Gastrocnemius medialis (tissue), 4 donors: ENCODE measurements at regions not wholly inside any gene's neighbourhood (a gene's known extent, or its start where the extent isn't known, plus 50 kb on each side); places are given as distances from the start of the nearest gene placed in this dataset.
"Not testable (repeated sequence)": the region's sequence is repeated elsewhere in the genome, so short reads cannot be mapped to it uniquely, and the experiment has no call there.

Source experiments
- ATAC-seq, 2 donors: fragments of 150-250 bp; one replicate each; pipeline ENCODE4 v1.9.1; 2016
- DNase-seq, 2 donors: peaks; one replicate each; pipeline ENCODE4 v3.0.0-alpha.2; 2019
- H3K27ac ChIP-seq, 4 donors: fragments of 200-600 bp; sonication (generic); 1 replicate in 1 of 4; 2 replicates in 3 of 4; pipeline ENCODE4 v1.5.1; 2016 to 2018; ENCODE audit warnings: mild to moderate bottlenecking in 2 of 4, moderate library complexity in 1 of 4
- H3K27me3 ChIP-seq, 3 donors: fragments of 200-600 bp; sonication (generic) in 2 of 3; 1 replicate in 1 of 3; 2 replicates in 2 of 3; pipeline versions ENCODE4 v1.5.1 to v1.6.0; 2016 to 2019; ENCODE audit warnings: mild to moderate bottlenecking in 1 of 3, moderate library complexity in 1 of 3
- H3K36me3 ChIP-seq, 2 donors: fragments of 200-600 bp; sonication (generic) in 1 of 2; one replicate each; pipeline ENCODE4 v1.5.1; 2017 to 2018
- H3K4me1 ChIP-seq, 2 donors: fragments of 200-600 bp; sonication (generic) in 1 of 2; one replicate each; pipeline ENCODE4 v1.5.1; 2016 to 2017; ENCODE audit warnings: mild to moderate bottlenecking in 2 of 2
- H3K4me3 ChIP-seq, 4 donors: fragments of 200-600 bp; sonication (generic) in 3 of 4; 1 replicate in 1 of 4; 2 replicates in 3 of 4; pipeline ENCODE4 v1.5.1; 2016 to 2019; ENCODE audit warnings: mild to moderate bottlenecking in 2 of 4
- H3K9me3 ChIP-seq, 3 donors: fragments of 200-600 bp; sonication (generic) in 2 of 3; 1 replicate in 1 of 3; 2 replicates in 2 of 3; pipeline ENCODE4 v1.5.1; 2016 to 2019
- POLR2A ChIP-seq, 2 donors: fragments of 450-650 bp; IDR thresholded peaks; one replicate each; pipeline ENCODE4 v1.6.1; 2017; ENCODE audit warnings: antibody characterized with exemption in 2 of 2, mild to moderate bottlenecking in 2 of 2, moderate library complexity in 2 of 2
- in situ Hi-C, 4 donors: fragments of 200-750 bp; cut with MboI; loops; one replicate each; pipeline versions ENCODE4 v1.15.0 to v1.8.0; 2017; ENCODE audit warnings: low sequenced_read_pairs in 4 of 4
- intact Hi-C: fragments of 100-400 bp; cut with DNase I; formaldehyde crosslinking; loops from one replicate; pipeline ENCODE4 v1.15.1; 2023; ENCODE audit warnings: low total_unique reads
- TF ChIP-seq, protein P1 (sequence below), 5 experiments: fragments of 450-650 bp in 3 of 5; fragments of 200-600 bp in 2 of 5; sonication (generic) in 2 of 5; IDR thresholded peaks in 4 of 5; conservative IDR thresholded peaks in 1 of 5; 1 replicate in 4 of 5; 2 replicates in 1 of 5; pipeline ENCODE4 v1.5.1; 2016 to 2019; ENCODE audit warnings: antibody characterized with exemption in 5 of 5, mild to moderate bottlenecking in 3 of 5, moderate library complexity in 3 of 5

GRCh38 chr6:67102743-67103142, 1395.7 kb upstream of the EYS start:
- H3K4me3 ChIP-seq: no peak overlapping the region
- no peaks in the 10 kb centered on the region for H3K27me3 ChIP-seq
- H3K9me3 ChIP-seq: no peaks in the 10 kb centered on the region
- in situ Hi-C loops: no loop called here
- no peaks in the 10 kb centered on the region for H3K36me3 ChIP-seq
- DNase-seq (no peak), ATAC-seq (no peak)
- no peak for TF ChIP-seq POLR2A (IDR thresholded peaks at IDR 0.05)
- TF ChIP-seq, protein P1, sequence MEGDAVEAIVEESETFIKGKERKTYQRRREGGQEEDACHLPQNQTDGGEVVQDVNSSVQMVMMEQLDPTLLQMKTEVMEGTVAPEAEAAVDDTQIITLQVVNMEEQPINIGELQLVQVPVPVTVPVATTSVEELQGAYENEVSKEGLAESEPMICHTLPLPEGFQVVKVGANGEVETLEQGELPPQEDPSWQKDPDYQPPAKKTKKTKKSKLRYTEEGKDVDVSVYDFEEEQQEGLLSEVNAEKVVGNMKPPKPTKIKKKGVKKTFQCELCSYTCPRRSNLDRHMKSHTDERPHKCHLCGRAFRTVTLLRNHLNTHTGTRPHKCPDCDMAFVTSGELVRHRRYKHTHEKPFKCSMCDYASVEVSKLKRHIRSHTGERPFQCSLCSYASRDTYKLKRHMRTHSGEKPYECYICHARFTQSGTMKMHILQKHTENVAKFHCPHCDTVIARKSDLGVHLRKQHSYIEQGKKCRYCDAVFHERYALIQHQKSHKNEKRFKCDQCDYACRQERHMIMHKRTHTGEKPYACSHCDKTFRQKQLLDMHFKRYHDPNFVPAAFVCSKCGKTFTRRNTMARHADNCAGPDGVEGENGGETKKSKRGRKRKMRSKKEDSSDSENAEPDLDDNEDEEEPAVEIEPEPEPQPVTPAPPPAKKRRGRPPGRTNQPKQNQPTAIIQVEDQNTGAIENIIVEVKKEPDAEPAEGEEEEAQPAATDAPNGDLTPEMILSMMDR (IDR thresholded peaks at IDR 0.05 in 4 of 5, conservative IDR thresholded peaks at IDR 0.05 in 1 of 5): no peak
- intact Hi-C loops: no loop called here
- H3K27ac ChIP-seq: no peak overlapping the region
- H3K4me1 ChIP-seq: no peaks in the 10 kb centered on the region

GRCh38 chr6:67095618-67096226, 1388.7 kb upstream of the EYS start:
- intact Hi-C loops: not testable (repeated sequence)

DNA sequence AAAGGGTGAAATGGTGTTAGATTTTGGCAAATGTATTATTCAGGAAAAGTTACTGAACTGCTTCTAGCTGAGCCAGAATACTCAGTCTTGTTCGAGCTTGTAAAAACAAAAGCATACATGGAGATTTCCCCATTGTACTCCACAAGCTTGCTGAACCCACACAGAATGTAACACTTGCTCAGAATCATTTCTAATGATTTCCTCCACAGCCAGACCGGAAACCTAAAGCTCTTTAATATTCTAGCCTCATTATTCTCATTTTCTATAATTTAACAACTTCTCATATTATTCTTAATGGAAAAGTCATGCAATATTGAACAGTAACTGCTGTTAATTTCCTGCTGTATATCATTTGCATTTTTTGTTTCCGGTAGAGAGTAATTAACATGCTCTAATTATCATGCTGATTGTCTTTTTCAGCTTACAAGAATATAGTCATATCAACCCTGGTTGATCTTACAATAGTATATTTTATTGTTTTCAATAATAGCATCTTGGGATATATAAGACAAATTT, 1387.5 kb upstream of the EYS start:
- no peak for ATAC-seq
- in situ Hi-C loops: no loop called here
- TF ChIP-seq POLR2A (IDR thresholded peaks at IDR 0.05): no peak
- TF ChIP-seq, protein P1 (IDR thresholded peaks at IDR 0.05 in 4 of 5, conservative IDR thresholded peaks at IDR 0.05 in 1 of 5): no peak

More at GRCh38 chr6:67095618-67096226, 1388.7 kb upstream of the EYS start:
- in situ Hi-C loops, H3K9me3 ChIP-seq, H3K36me3 ChIP-seq, DNase-seq, H3K27ac ChIP-seq, ATAC-seq, H3K4me3 ChIP-seq, H3K4me1 ChIP-seq, H3K27me3 ChIP-seq: not testable (repeated sequence)

GRCh38 chr6:67073938-67074337, 1366.9 kb upstream of the EYS start:
- H3K4me3 ChIP-seq: no peak overlapping the region
- no peak for TF ChIP-seq POLR2A (IDR thresholded peaks at IDR 0.05)
- TF ChIP-seq, protein P1 (IDR thresholded peaks at IDR 0.05 in 4 of 5, conservative IDR thresholded peaks at IDR 0.05 in 1 of 5): no peak
- no peaks in the 10 kb centered on the region for H3K9me3 ChIP-seq
- in situ Hi-C loops (no loop called here), intact Hi-C loops (no loop called here)
- H3K4me1 ChIP-seq: no peaks in the 10 kb centered on the region
- H3K27ac ChIP-seq: no peak overlapping the region
- no peaks in the 10 kb centered on the region for H3K36me3 ChIP-seq
- H3K27me3 ChIP-seq: no peaks in the 10 kb centered on the region
- DNase-seq (no peak), ATAC-seq (no peak)

More for the DNA sequence above, 1387.5 kb upstream of the EYS start:
- no peaks in the 10 kb centered on the region for H3K4me1 ChIP-seq
- intact Hi-C loops: no loop called here
- DNase-seq: no peak
- no peaks in the 10 kb centered on the region for H3K9me3 ChIP-seq
- H3K4me3 ChIP-seq: no peak overlapping the region
- no peaks in the 10 kb centered on the region for H3K27me3 ChIP-seq
- no peaks in the 10 kb centered on the region for H3K36me3 ChIP-seq
- H3K27ac ChIP-seq: no peak overlapping the region

GRCh38 chr6:67068781-67069180, 1361.8 kb upstream of the EYS start:
- H3K36me3 ChIP-seq: no peaks in the 10 kb centered on the region
- in situ Hi-C loops (no loop called here), intact Hi-C loops (no loop called here)
- no peak for ATAC-seq
- no peak overlapping the region for H3K27ac ChIP-seq
- TF ChIP-seq POLR2A (IDR thresholded peaks at IDR 0.05): no peak
- TF ChIP-seq, protein P1 (IDR thresholded peaks at IDR 0.05 in 4 of 5, conservative IDR thresholded peaks at IDR 0.05 in 1 of 5): no peak
- no peaks in the 10 kb centered on the region for H3K4me1 ChIP-seq
- no peak for DNase-seq
- no peak overlapping the region for H3K4me3 ChIP-seq
- no peaks in the 10 kb centered on the region for H3K9me3 ChIP-seq
- no peaks in the 10 kb centered on the region for H3K27me3 ChIP-seq
